H1 (cell line): ENCODE measurements at regions not wholly inside any gene's neighbourhood (a gene's known extent, or its start where the extent isn't known, plus 50 kb on each side); places are given as distances from the start of the nearest gene placed in this dataset.

Experiments used
- CTCF ChIA-PET: fragments of 300-600 bp; sonication (Branson Sonifier 250); formaldehyde crosslinking; loops from one replicate; lab custom pipeline; 2021; ENCODE audit not compliant: partially characterized antibody; lab: Charles Lee
- POLR2A ChIA-PET: fragments of 300-600 bp; sonication (Branson Sonifier 250); formaldehyde crosslinking; loops from one replicate; lab custom pipeline; 2021; ENCODE audit warnings: inconsistent platforms; ENCODE audit not compliant: partially characterized antibody; lab: Charles Lee
- DNase-seq, 2 experiments: peaks; one replicate each; pipeline versions ENCODE4 v3.0.0 to v3.0.0-alpha.2; 2010 to 2022; ENCODE audit warnings: low spot score in 2 of 2, low read depth in 1 of 2, mixed read lengths in 1 of 2
- FAIRE-seq: peaks from 2 replicates; lab custom pipeline; 2011; peaks lifted over from hg19 to GRCh38; lab: Jason Lieb, UNC
- H2AFZ ChIP-seq: 2 replicates; pipeline ENCODE4 v1.8.1; 2012; ENCODE audit warnings: low read length, inconsistent platforms
- H2AK5ac ChIP-seq: 2 replicates; pipeline ENCODE4 v1.6.1; 2013; ENCODE audit warnings: low read depth, low read length
- H2BK120ac ChIP-seq: replicated peaks from 2 replicates; pipeline ENCODE3; 2013; ENCODE audit warnings: low read depth, low read length, inconsistent platforms
- H2BK12ac ChIP-seq: 2 replicates; pipeline ENCODE4 v1.6.1; 2013; ENCODE audit warnings: low read depth, low read length
- H2BK15ac ChIP-seq: 2 replicates; pipeline ENCODE4 v1.6.1; 2013; ENCODE audit warnings: low read length
- H2BK20ac ChIP-seq: 2 replicates; pipeline ENCODE4 v1.6.1; 2013; ENCODE audit warnings: low read length
- H2BK5ac ChIP-seq: 2 replicates; pipeline ENCODE4 v1.6.1; 2013; ENCODE audit warnings: low read depth, low read length
- H3K14ac ChIP-seq: 2 replicates; pipeline ENCODE4 v1.6.1; 2013; ENCODE audit warnings: inconsistent platforms; ENCODE audit not compliant: insufficient read length
- H3K18ac ChIP-seq: 2 replicates; pipeline ENCODE4 v1.6.1; 2013; ENCODE audit warnings: low read length; ENCODE audit errors: extremely low read depth
- H3K23ac ChIP-seq: 2 replicates; pipeline ENCODE4 v1.6.1; 2013; ENCODE audit warnings: inconsistent platforms; ENCODE audit not compliant: insufficient read length
- H3K23me2 ChIP-seq: 2 replicates; pipeline ENCODE4 v1.6.1; 2013; ENCODE audit warnings: low read depth, low read length
- H3K27ac ChIP-seq: 2 replicates; pipeline ENCODE4 v1.6.1; 2011; ENCODE audit warnings: low read depth, low read length, inconsistent platforms
- H3K27me3 ChIP-seq, 4 experiments: replicated peaks in 1 of 4; 1 replicate in 1 of 4; 2 replicates in 3 of 4; pipeline versions ENCODE4 v1.6.1 to v1.8.1; 2011 to 2013; ENCODE audit warnings: low read length in 3 of 4, mild to moderate bottlenecking in 3 of 4, inconsistent platforms in 2 of 4, mixed read lengths in 2 of 4, moderate library complexity in 1 of 4; ENCODE audit not compliant: control insufficient read depth in 3 of 4, insufficient read depth in 3 of 4; ENCODE audit errors: extremely low read depth in 1 of 4
- H3K36me3 ChIP-seq, 4 experiments: 2 replicates each; pipeline versions ENCODE4 v1.6.1 to v1.8.1; 2011 to 2013; ENCODE audit warnings: mild to moderate bottlenecking in 4 of 4, low read length in 3 of 4, moderate library complexity in 2 of 4, control low read depth in 1 of 4, inconsistent platforms in 1 of 4; ENCODE audit not compliant: insufficient read depth in 4 of 4, control insufficient read depth in 2 of 4
- H3K4ac ChIP-seq: replicated peaks from 2 replicates; pipeline ENCODE3; 2013; ENCODE audit warnings: low read length, low read depth, mixed read lengths, inconsistent platforms; ENCODE audit not compliant: insufficient read length
- H3K4me1 ChIP-seq, 4 experiments: replicated peaks in 1 of 4; 1 replicate in 1 of 4; 2 replicates in 3 of 4; pipeline versions ENCODE4 v1.6.1 to v1.8.1; 2011 to 2013; ENCODE audit warnings: low read length in 3 of 4, inconsistent platforms in 2 of 4, mixed read lengths in 1 of 4; ENCODE audit not compliant: insufficient read depth in 4 of 4, control insufficient read depth in 3 of 4
- H3K4me2 ChIP-seq, 2 experiments: 2 replicates each; pipeline versions ENCODE4 v1.6.1 to v1.8.1; 2011 to 2013; ENCODE audit warnings: low read depth in 2 of 2, low read length in 2 of 2, control low read depth in 1 of 2, inconsistent platforms in 1 of 2, mild to moderate bottlenecking in 1 of 2; ENCODE audit not compliant: insufficient read depth in 1 of 2
- H3K4me3 ChIP-seq, 4 experiments: fragments of 200-600, 300-600 bp in 1 of 4; sonication (generic), shearing (Covaris generic), sonication (Bioruptor Twin) in 1 of 4; 2 replicates each; pipeline versions ENCODE4 v1.5.1 to v1.8.1; 2011 to 2016; ENCODE audit warnings: low read length in 4 of 4, low read depth in 3 of 4, control low read depth in 2 of 4, inconsistent platforms in 2 of 4, mild to moderate bottlenecking in 2 of 4, mixed read lengths in 1 of 4, moderate library complexity in 1 of 4; ENCODE audit not compliant: insufficient read depth in 2 of 4; ENCODE audit errors: extremely low read depth in 1 of 4
- H3K56ac ChIP-seq: replicated peaks from 2 replicates; pipeline ENCODE3; 2013; ENCODE audit warnings: low read depth, mild to moderate bottlenecking, mixed read lengths, low read length, inconsistent platforms; ENCODE audit not compliant: insufficient read length
- H3K79me1 ChIP-seq: 2 replicates; pipeline ENCODE4 v1.6.1; 2013; ENCODE audit warnings: low read depth, low read length, control low read depth
- H3K79me2 ChIP-seq, 2 experiments: 2 replicates each; pipeline versions ENCODE4 v1.6.1 to v1.8.1; 2012 to 2013; ENCODE audit warnings: low read length in 2 of 2, mild to moderate bottlenecking in 2 of 2, inconsistent platforms in 1 of 2; ENCODE audit not compliant: insufficient read depth in 2 of 2, control insufficient read depth in 1 of 2
- H3K9ac ChIP-seq, 4 experiments: replicated peaks in 1 of 4; 1 replicate in 1 of 4; 2 replicates in 3 of 4; pipeline versions ENCODE4 v1.6.1 to v1.8.1; 2011 to 2013; ENCODE audit warnings: low read depth in 3 of 4, low read length in 3 of 4, control low read depth in 2 of 4, mild to moderate bottlenecking in 2 of 4, moderate library complexity in 2 of 4, inconsistent platforms in 1 of 4; ENCODE audit errors: extremely low read depth in 1 of 4
- H3K9me3 ChIP-seq, 2 experiments: 2 replicates each; pipeline versions ENCODE4 v1.6.1 to v1.8.1; 2012 to 2013; ENCODE audit warnings: mild to moderate bottlenecking in 2 of 2, moderate library complexity in 2 of 2, control low read depth in 1 of 2, inconsistent platforms in 1 of 2, low read depth in 1 of 2, low read length in 1 of 2, mixed read lengths in 1 of 2; ENCODE audit not compliant: insufficient read depth in 2 of 2
- H4K20me1 ChIP-seq, 2 experiments: replicated peaks in 1 of 2; 2 replicates each; pipeline versions ENCODE3 to v1.8.1; 2011 to 2013; ENCODE audit warnings: inconsistent platforms in 2 of 2, low read length in 2 of 2, mild to moderate bottlenecking in 1 of 2; ENCODE audit not compliant: insufficient read depth in 2 of 2, control insufficient read depth in 1 of 2
- H4K5ac ChIP-seq: 2 replicates; pipeline ENCODE4 v1.6.1; 2013; ENCODE audit warnings: low read length, low read depth, mixed read lengths, inconsistent platforms; ENCODE audit not compliant: insufficient read length
- H4K8ac ChIP-seq: 2 replicates; pipeline ENCODE4 v1.8.0; 2013; ENCODE audit warnings: mild to moderate bottlenecking, moderate library complexity, low read length, inconsistent platforms; ENCODE audit not compliant: insufficient read depth; ENCODE audit errors: extremely low read depth
- H4K91ac ChIP-seq: replicated peaks from 2 replicates; pipeline ENCODE3; 2013; ENCODE audit warnings: low read length, mixed read lengths, inconsistent platforms; ENCODE audit not compliant: insufficient read length
- ASH2L ChIP-seq: fragments of 200-600, 300-600 bp; sonication (generic); IDR thresholded peaks from one replicate; pipeline ENCODE4 v1.7.1; 2017; ENCODE audit warnings: low read length
- CBX5 ChIP-seq: fragments of 300-800, 300-1000 bp; sonication (generic); IDR thresholded peaks from 2 replicates; pipeline ENCODE4 v1.7.1; 2016; ENCODE audit warnings: antibody characterized with exemption, low read length, low read depth
- JUN ChIP-seq: IDR thresholded peaks from 2 replicates; pipeline ENCODE4 v1.6.1; 2011; ENCODE audit warnings: low read depth, mild to moderate bottlenecking, improper control_type of control experiment, low read length
- KDM5A ChIP-seq: fragments of 200-600 bp; IDR thresholded peaks from 2 replicates; pipeline ENCODE4 v1.7.1; 2012; ENCODE audit warnings: mild to moderate bottlenecking, low read length, inconsistent platforms, mixed read lengths
- MAX ChIP-seq: IDR thresholded peaks from 2 replicates; pipeline ENCODE4 v1.6.1; 2012; ENCODE audit warnings: inconsistent platforms
- NANOG ChIP-seq: IDR thresholded peaks from 2 replicates; pipeline ENCODE4 v1.6.1; 2011; ENCODE audit warnings: low read length, low read depth, mild to moderate bottlenecking, inconsistent platforms; ENCODE audit not compliant: insufficient read depth, poor library complexity, severe bottlenecking
- POU5F1 ChIP-seq: IDR thresholded peaks from 2 replicates; pipeline ENCODE4 v1.6.1; 2011; ENCODE audit warnings: low read depth, mild to moderate bottlenecking, low read length, moderate library complexity
- TAF7 ChIP-seq: optimal IDR thresholded peaks from 2 replicates; pipeline ENCODE3; 2011; ENCODE audit warnings: low read depth, mild to moderate bottlenecking, inconsistent platforms, low read length, moderate library complexity, borderline replicate concordance
- TBP ChIP-seq: IDR thresholded peaks from 2 replicates; pipeline ENCODE4 v1.6.1; 2011; ENCODE audit warnings: low read depth, low read length, improper control_type of control experiment
- WGBS, 2 experiments: shearing (Covaris generic) in 1 of 2; methylation state at CpG; one replicate each; pipeline versions ENCODE4 v1.1.6 to v1.1.7; 2013 to 2015; ENCODE audit warnings: low lambda C conversion rate in 2 of 2, mixed read lengths in 2 of 2, inconsistent platforms in 1 of 2, low coverage in 1 of 2, missing lambda C conversion rate in 1 of 2; ENCODE audit not compliant: insufficient replicate concordance in 2 of 2, insufficient coverage in 1 of 2, insufficient read length in 1 of 2; ENCODE audit errors: extremely low coverage in 1 of 2, missing lambda C conversion rate in 1 of 2; 5-methylcytosine and 5-hydroxymethylcytosine counted together

GRCh38 chr4:140315970-140316369 is 57.5 kb upstream of the SCOC start:
- ChIA-PET CTCF (interaction anchor here (1.2 to 2.3 kb wide), 3 partner anchors 10 to 554 kb away, joined by 3 to 11 read pairs (median 6); no protein-coding TSS in a partner anchor), POLR2A (interaction anchor here (0.7 to 0.9 kb wide), 2 partner anchors 64 to 528 kb away, joined by 3 read pairs; no protein-coding TSS in a partner anchor)
- FAIRE-seq, result peak; percentile 88
- Histone ChIP-seq H3K4ac (no peak overlapping the region), H3K23ac (no peak overlapping the region), H3K9me3 (no peaks in the 10 kb centered on the region), H3K4me1 (peaks cover 0 to 12% (median 5%) of the 10 kb centered on the region in 4 experiments; a peak in 6 of 7 replicates), H2AFZ (no peak overlapping the region), H3K79me1 (no peaks in the 10 kb centered on the region), H3K56ac (no peak overlapping the region), H3K79me2 (no peaks in the 10 kb centered on the region), H2BK15ac (no peak overlapping the region), H4K91ac (no peak overlapping the region), H3K27me3 (peaks cover 10 to 31% (median 28%) of the 10 kb centered on the region in 4 experiments), H4K8ac (no peak overlapping the region), H2AK5ac (no peak overlapping the region), H3K36me3 (no peaks in the 10 kb centered on the region; a peak in 1 of 8 replicates), H2BK20ac (no peak overlapping the region), H2BK120ac (no peak overlapping the region), H4K5ac (no peak overlapping the region), H3K23me2 (0 out of 2 replicates have a peak, but pooled peaks cover 2% of the 10 kb centered on the region), H2BK5ac (no peak overlapping the region), H3K4me3 (peak overlapping the region in 1 of 4 experiments; percentile 9; a peak in 2 of 8 replicates), H3K4me2 (peak overlapping the region; percentile 16 to 30; a peak in 2 of 4 replicates), H2BK12ac (no peak overlapping the region), H3K27ac (no peak overlapping the region), H3K14ac (no peak overlapping the region), H3K18ac (no peak overlapping the region), H3K9ac (no peak overlapping the region), H4K20me1 (peaks cover 0 to 4% of the 10 kb centered on the region in 2 experiments)
- peak in 1 of 2 experiments; percentile 41 for DNase-seq
- 3% methylated on average over 2 of the region's 2 CpGs; no CpG with 5 or more reads in 1 of the 2 experiments for WGBS, 2 experiments
- TF ChIP-seq MAX (no peak), NANOG (peak; percentile 44), JUN (no peak), CBX5 (no peak), KDM5A (no peak), TAF7 (no peak), ASH2L (no peak), TBP (no peak), POU5F1 (no peak)
